ENCODE measurements at regions not wholly inside any gene's neighbourhood (a gene's known extent, or its start where the extent isn't known, plus 50 kb on each side); places are given as distances from the start of the nearest gene placed in this dataset.
"Not testable (repeated sequence)": the region's sequence is repeated elsewhere in the genome, so short reads cannot be mapped to it uniquely, and the experiment has no call there.

- no peak for DNase-seq (ENCODE audit: low spot score)
Measured at GRCh38 chr10:30197186-30197585, 137.8 kb upstream of the JCAD start.

- not testable (repeated sequence) for DNase-seq (ENCODE audit: low spot score)
Measured at GRCh38 chr10:30196559-30196958, 137.2 kb upstream of the JCAD start.

- DNase-seq (ENCODE audit: low spot score): no peak
Measured at GRCh38 chr10:30192846-30193608, 133.6 kb upstream of the JCAD start.

GRCh38 chr10:30190577-30191552 is 131.5 kb upstream of the JCAD start:
- DNase-seq (ENCODE audit: low spot score): no peak

- no peak for DNase-seq (ENCODE audit: low spot score)
Measured at GRCh38 chr10:30189238-30189580, 129.8 kb upstream of the JCAD start.

- DNase-seq (ENCODE audit: low spot score): no peak
Measured at GRCh38 chr10:30188556-30189237, 129.3 kb upstream of the JCAD start.

GRCh38 chr10:30188101-30188500 is 128.7 kb upstream of the JCAD start:
- no peak for DNase-seq (ENCODE audit: low spot score)

- DNase-seq (ENCODE audit: low spot score): no peak
Measured at GRCh38 chr10:30187010-30187409, 127.6 kb upstream of the JCAD start.

- DNase-seq (ENCODE audit: low spot score): no peak
Measured at GRCh38 chr10:30186371-30186875, 127.0 kb upstream of the JCAD start.

- no peak for DNase-seq (ENCODE audit: low spot score)
Measured at GRCh38 chr10:30185916-30186315, 126.5 kb upstream of the JCAD start.

GRCh38 chr10:30185341-30185740 is 126.0 kb upstream of the JCAD start:
- DNase-seq (ENCODE audit: low spot score): no peak

GRCh38 chr10:30184397-30185033 is 125.1 kb upstream of the JCAD start:
- no peak for DNase-seq (ENCODE audit: low spot score)

- DNase-seq (ENCODE audit: low spot score): no peak
Measured at GRCh38 chr10:30183055-30183402, 123.6 kb upstream of the JCAD start.

GRCh38 chr10:30182191-30183054 is 123.0 kb upstream of the JCAD start:
- no peak for DNase-seq (ENCODE audit: low spot score)

- no peak for DNase-seq (ENCODE audit: low spot score)
Measured at GRCh38 chr10:30178356-30178964, 119.1 kb upstream of the JCAD start.

- DNase-seq (ENCODE audit: low spot score): no peak
Measured at GRCh38 chr10:30176776-30177533, 117.6 kb upstream of the JCAD start.

GRCh38 chr10:30176182-30176581 is 116.8 kb upstream of the JCAD start:
- no peak for DNase-seq (ENCODE audit: low spot score)

GRCh38 chr10:30172673-30173072 is 113.3 kb upstream of the JCAD start:
- DNase-seq (ENCODE audit: low spot score): no peak

- DNase-seq (ENCODE audit: low spot score): no peak
Measured at GRCh38 chr10:30172091-30172490, 112.7 kb upstream of the JCAD start.

GRCh38 chr10:30171601-30172000 is 112.2 kb upstream of the JCAD start:
- no peak for DNase-seq (ENCODE audit: low spot score)

All from ecto neural progenitor cell (in vitro differentiated cells).